SHP77 treated with DMSO at 0.1 percent for 48 hours (cell line): ENCODE measurements at regions not wholly inside any gene's neighbourhood (a gene's known extent, or its start where the extent isn't known, plus 50 kb on each side); places are given as distances from the start of the nearest gene placed in this dataset.

ENCODE experiments used
- DNase-seq: peaks from one replicate; lab custom pipeline; 2025; lab: John Stamatoyannopoulos, UW

- DNase-seq = no peak
Observed at GRCh38 chr3:139281522-139282196, 62.2 kb upstream of the MRPS22 start.

GRCh38 chr3:139283301-139283700 is 60.5 kb upstream of the MRPS22 start:
- no peak for DNase-seq

GRCh38 chr3:139284221-139284620 is 59.6 kb upstream of the MRPS22 start:
- DNase-seq = no peak

GRCh38 chr3:139285691-139286090 is 58.1 kb upstream of the MRPS22 start:
- DNase-seq = no peak

GRCh38 chr3:139286241-139286640 is 57.6 kb upstream of the MRPS22 start:
- DNase-seq = no peak

GRCh38 chr3:139286825-139287224 is 57.0 kb upstream of the MRPS22 start:
- DNase-seq = no peak

- no peak for DNase-seq
Observed at GRCh38 chr3:139287557-139287956, 56.3 kb upstream of the MRPS22 start.

- DNase-seq = no peak
Observed at GRCh38 chr3:139288266-139288821, 55.5 kb upstream of the MRPS22 start.

- DNase-seq = no peak
Observed at GRCh38 chr3:139289860-139290524, 53.8 kb upstream of the MRPS22 start.

- no peak for DNase-seq
Observed at GRCh38 chr3:139291276-139292051, 52.4 kb upstream of the MRPS22 start.

GRCh38 chr3:139292192-139292591 is 51.6 kb upstream of the MRPS22 start:
- DNase-seq = no peak

- no peak for DNase-seq
Observed at GRCh38 chr3:139292711-139293664, 50.8 kb upstream of the MRPS22 start.

- no peak for DNase-seq
Observed at GRCh38 chr3:139293665-139294023, 50.2 kb upstream of the MRPS22 start.
